ENCODE measurements at regions not wholly inside any gene's neighbourhood (a gene's known extent, or its start where the extent isn't known, plus 50 kb on each side); places are given as distances from the start of the nearest gene placed in this dataset.

DNA sequence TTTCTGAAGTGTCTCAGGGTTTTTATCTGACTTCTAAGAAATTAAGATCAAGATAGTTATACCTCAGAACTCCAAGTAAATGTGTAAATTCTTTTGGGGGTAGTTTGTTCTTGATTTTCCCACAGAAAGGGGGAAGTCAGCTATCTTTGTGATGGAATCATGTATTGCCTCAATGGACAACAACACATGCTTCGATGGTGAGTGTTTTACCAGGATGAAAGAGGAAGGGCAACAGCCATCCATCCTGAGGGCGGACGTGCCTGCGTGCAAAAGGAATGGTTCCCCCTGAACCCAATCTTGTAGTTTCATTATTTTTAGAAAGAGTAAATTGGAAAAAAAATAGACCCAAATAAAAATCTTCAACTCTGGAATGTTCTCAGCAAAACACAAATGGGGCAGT lies 67.2 kb upstream of the ZPBP start:
- DNase-seq: no peak

DNA sequence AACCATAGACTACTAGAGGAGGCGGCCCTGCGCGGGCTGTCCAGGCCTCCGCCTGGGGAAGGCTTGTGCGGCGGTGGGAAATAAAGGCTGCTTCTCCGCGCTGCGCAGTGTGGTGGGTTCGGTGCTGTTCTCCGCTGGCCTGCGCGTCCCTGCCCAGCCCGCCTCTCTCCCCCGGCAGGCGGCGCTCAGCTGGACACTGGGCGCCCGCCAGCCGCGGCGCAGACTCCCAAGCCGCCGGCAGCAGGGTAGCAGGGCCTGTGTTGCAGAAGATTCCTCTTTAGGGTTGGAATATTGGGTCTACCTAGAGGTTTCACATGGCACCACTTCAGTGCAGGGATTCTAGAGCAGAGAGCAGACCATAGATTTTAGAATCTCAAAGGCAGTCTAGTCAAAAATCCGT lies 66.1 kb upstream of the ZPBP start:
- no peak for DNase-seq

DNA sequence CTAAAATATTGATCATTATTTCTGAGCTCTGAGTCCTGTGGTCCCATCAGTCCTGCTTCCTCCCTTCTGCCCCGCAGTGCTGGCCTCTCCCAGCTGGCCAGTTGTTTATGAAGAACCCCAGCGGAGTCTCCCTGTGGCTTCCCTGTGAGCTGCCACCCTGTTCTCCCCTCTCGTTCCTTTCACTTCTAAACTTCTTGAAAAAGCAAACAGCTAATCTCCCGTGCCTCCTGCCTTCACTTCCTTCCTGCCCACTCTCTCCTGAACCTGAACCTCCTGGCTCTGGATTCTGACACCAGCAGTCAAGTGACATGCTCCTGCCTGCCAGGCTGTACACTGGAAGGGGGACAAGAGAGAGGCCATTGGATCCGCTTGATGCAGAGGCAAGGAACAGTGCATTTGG lies 63.7 kb upstream of the ZPBP start:
- no peak for DNase-seq

GRCh38 chr7:50156163-50156562 lies 63.1 kb upstream of the ZPBP start:
- DNase-seq: no peak

DNA sequence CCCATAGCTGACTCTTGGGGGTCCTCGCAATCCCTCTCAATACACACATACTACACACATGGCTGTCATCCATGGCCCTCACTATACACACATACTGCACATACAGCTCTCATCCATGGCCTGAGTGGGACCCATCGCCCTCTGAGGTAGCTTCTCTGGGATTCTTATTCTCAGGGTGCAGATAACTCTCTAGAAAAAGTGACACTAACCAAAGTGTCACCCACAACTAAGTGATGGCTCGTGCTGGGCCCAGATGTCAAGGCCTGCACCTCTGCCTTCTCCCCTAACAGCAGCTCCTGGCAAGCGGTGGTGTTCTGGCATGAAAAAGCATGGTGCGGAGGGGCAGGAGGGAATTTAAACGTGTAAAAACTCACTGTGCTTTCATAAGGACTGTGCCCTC lies 62.7 kb upstream of the ZPBP start:
- DNase-seq: no peak

DNA sequence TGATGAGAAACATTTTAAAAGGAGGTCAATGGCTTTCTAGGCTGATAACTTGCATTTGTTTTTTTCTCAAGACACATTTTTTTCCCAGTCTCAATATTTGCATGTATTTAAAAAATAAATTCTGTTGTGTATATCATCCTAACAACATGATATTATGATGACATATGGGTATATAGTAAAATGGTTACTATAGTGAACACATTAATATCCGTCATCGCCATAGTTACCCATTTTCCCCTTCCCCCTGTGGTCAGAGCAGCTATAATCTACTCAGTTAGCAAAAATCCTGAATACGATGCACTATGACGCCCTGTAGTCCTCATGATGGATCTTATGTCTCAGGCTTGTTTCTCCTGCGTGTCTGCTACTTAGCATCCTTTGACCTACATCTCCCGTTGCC lies 60.9 kb upstream of the ZPBP start:
- no peak for DNase-seq

DNA sequence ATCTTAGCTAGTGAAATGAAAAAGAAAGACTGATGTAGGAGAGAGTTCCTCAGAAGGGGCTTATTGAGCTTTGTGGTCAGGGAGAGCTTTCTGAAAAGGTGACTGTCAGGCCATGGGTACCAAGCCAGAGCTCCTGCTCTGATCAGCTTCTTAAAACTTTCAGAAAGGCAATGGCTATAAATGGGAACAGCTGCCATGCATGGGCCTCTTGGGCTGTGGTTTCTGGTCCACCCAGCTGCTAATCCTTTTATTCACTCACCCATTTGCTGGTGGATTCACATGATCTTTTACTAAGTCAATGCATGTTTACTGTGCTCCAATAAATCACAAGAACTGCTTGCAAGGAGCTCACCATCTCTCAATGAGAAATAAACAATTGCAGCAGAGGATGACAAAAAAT lies 60.1 kb upstream of the ZPBP start:
- DNase-seq: no peak

DNA sequence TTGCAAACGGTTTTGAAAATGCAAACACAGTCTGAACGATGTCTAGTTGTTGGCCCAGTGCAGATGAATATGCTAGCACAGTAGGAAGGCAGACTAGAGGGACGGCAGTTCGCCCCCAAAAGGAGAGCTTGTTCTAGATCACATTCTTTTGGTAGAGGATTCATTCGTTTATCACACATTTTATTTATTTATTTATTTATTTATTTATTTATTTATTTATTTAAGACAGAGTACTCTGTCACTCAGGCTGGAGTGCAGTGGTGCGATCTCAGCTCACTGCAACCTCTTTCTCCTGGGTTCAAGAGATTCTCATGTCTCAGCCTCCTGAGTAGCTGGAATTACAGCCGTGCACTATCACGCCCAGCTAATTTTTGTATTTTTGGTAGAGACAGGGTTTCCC lies 59.4 kb upstream of the ZPBP start:
- no peak for DNase-seq

DNA sequence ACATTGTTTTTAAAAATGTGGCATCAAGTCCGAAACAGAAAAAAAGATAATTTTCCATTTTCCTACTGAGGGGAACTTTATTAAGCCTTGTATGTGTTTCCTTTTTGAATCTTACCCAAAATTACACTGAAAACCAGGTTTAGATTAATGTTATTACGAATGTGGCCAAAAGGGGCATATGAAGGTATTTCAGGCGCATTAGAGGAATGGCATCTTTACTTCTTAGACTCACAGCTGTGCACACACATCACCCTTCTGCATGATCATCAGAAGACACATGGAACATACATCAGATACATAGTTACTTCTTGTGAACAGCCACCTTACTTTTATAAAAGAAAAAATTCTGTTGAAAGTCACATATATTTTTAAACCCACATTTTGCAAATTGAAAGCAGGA lies 58.6 kb upstream of the ZPBP start:
- DNase-seq: no peak

GRCh38 chr7:50151001-50151400 lies 58.0 kb upstream of the ZPBP start:
- no peak for DNase-seq

GRCh38 chr7:50149369-50149768 lies 56.3 kb upstream of the ZPBP start:
- DNase-seq: no peak

DNA sequence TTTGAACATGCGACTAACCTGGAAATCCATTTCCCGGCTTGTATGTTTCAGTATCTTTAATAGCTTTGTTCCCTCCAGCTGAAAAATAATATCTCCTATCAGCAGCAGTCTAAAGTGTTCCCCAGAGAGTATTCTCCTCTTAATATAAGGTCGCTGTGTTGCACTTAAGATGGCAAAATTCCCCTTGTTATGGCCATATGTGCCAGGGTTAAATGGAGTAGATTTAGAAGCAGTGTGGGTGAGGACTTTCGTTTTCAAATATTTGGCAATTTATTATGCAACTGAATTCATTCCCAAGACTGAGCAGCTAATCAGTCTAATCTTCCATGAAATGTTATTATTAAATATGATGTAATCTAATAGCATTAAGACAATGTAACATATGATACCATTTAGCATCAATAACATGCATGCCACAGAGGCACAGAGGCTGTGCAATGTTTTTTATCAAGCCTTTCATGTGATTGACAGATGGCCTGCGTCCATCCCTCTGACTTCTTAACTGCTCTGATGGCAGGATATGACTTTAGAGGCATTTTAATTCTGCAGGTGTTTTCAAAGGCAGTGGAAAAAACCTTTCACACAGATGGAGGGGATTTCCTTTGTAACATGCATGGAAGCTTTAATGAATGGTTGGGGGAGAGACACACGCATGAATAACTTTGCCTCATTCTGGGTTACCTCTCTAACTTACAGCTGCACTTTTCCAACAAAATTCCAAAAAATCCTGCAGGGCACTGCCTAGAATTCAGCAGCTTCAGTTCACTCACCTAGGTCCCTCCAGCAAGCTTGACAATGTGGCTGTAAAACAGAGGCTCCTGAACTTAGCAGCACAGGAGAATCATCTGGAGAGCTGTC lies 55.1 kb upstream of the ZPBP start:
- no peak for DNase-seq

DNA sequence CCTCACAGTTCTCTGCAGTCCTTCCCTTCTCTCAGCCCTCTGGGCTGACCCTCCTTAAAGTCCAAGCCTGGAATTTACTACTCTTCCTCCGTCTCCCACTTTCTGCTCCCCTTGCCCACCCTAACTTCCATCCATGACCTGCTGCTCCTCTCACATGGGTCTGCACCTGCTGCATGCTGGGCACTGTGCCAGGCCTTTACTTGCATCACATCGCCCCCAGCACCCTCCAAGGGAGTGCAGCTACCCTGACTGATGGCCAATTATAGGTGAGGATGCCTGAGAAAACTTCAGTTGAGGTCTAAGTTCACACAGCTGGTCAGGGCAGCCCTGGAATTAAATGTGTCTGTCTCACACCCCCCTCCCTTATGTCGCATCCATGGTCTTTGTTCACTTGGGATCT lies 53.6 kb upstream of the ZPBP start:
- DNase-seq: no peak

GRCh38 chr7:50145801-50146338 lies 52.8 kb upstream of the ZPBP start:
- no peak for DNase-seq

DNA sequence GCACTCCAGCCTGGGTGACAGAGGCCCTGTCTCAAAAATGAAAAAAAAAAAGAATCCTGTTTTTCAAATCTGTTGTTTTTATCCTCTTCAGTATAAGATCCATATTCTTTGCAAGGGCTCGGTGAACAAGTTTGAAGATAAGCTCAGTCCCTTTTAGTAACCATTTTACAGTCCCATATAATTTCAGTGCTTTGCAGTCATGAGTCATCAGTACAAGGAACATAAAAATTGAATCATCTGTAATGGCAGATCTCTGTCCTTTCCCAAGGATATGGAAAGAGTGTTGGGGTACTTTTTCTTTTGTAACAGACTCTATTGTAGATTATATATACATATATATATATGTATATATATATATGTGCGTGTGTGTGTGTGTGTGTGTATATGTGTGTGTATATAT lies 52.2 kb upstream of the ZPBP start:
- DNase-seq: no peak

All from activated effector memory CD4-positive, alpha-beta T cell treated with Interleukin-2 at 50 U/mL for 16 hours (primary cell).